Common myeloid progenitor, CD34-positive (primary cell): ENCODE measurements at regions not wholly inside any gene's neighbourhood (a gene's known extent, or its start where the extent isn't known, plus 50 kb on each side); places are given as distances from the start of the nearest gene placed in this dataset.

Experiments
- CTCF ChIA-PET: fragments of 350-600 bp; sonication (Branson Sonifier 250); formaldehyde crosslinking; loops from one replicate; lab custom pipeline; 2021; ENCODE audit warnings: antibody characterized with exemption; lab: Charles Lee
- POLR2A ChIA-PET: fragments of 350-600 bp; sonication (Branson Sonifier 250); formaldehyde crosslinking; loops from one replicate; lab custom pipeline; 2021; ENCODE audit warnings: antibody characterized with exemption; lab: Charles Lee
- DNase-seq, 3 donors: peaks; one replicate each; pipeline versions ENCODE4 v3.0.0 to v3.0.0-alpha.2; 2013
- H3K27ac ChIP-seq, 2 experiments: 1 replicate in 1 of 2; 2 replicates in 1 of 2; pipeline ENCODE4 v1.7.0; 2013; ENCODE audit warnings: inconsistent platforms in 2 of 2, low read length in 2 of 2, mild to moderate bottlenecking in 2 of 2, low read depth in 1 of 2, moderate library complexity in 1 of 2; ENCODE audit not compliant: severe bottlenecking in 2 of 2, insufficient read depth in 1 of 2, poor library complexity in 1 of 2
- H3K27me3 ChIP-seq, 5 experiments: replicated peaks in 2 of 5; 1 replicate in 3 of 5; 2 replicates in 2 of 5; pipeline versions ENCODE4 v1.6.1 to v1.7.0; 2013; ENCODE audit warnings: low read length in 4 of 5, mild to moderate bottlenecking in 2 of 5, moderate library complexity in 2 of 5, inconsistent platforms in 1 of 5; ENCODE audit not compliant: insufficient read depth in 5 of 5, control insufficient read depth in 4 of 5
- H3K36me3 ChIP-seq, 4 experiments: 1 replicate in 2 of 4; 2 replicates in 2 of 4; pipeline versions ENCODE4 v1.6.1 to v1.7.0; 2013; ENCODE audit warnings: low read length in 3 of 4, control low read depth in 1 of 4, mild to moderate bottlenecking in 1 of 4; ENCODE audit not compliant: control insufficient read depth in 4 of 4, insufficient read depth in 4 of 4
- H3K4me1 ChIP-seq, 4 experiments: 1 replicate in 3 of 4; 2 replicates in 1 of 4; pipeline versions ENCODE4 v1.6.1 to v1.7.1; 2013; ENCODE audit warnings: low read length in 3 of 4, mild to moderate bottlenecking in 3 of 4, control low read depth in 1 of 4, inconsistent platforms in 1 of 4, moderate library complexity in 1 of 4; ENCODE audit not compliant: control insufficient read depth in 4 of 4, insufficient read depth in 4 of 4; ENCODE audit errors: control extremely low read depth in 1 of 4
- H3K4me3 ChIP-seq, 7 experiments: 1 replicate in 4 of 7; 2 replicates in 3 of 7; pipeline versions ENCODE4 v1.5.1 to v1.7.0; 2013; ENCODE audit warnings: mild to moderate bottlenecking in 7 of 7, low read length in 6 of 7, moderate library complexity in 6 of 7, inconsistent platforms in 2 of 7, low read depth in 2 of 7, control low read depth in 1 of 7; ENCODE audit not compliant: insufficient read depth in 4 of 7, control insufficient read depth in 1 of 7; ENCODE audit errors: extremely low read depth in 1 of 7
- H3K9me3 ChIP-seq, 5 experiments: 1 replicate in 4 of 5; 2 replicates in 1 of 5; pipeline versions ENCODE4 v1.6.1 to v1.7.1; 2013; ENCODE audit warnings: low read length in 4 of 5, mild to moderate bottlenecking in 2 of 5, inconsistent platforms in 1 of 5, low read depth in 1 of 5, moderate library complexity in 1 of 5; ENCODE audit not compliant: control insufficient read depth in 4 of 5, insufficient read depth in 2 of 5; ENCODE audit errors: control extremely low read depth in 1 of 5
- WGBS: methylation state at CpG from one replicate; pipeline ENCODE4 v1.1.5; 2013; ENCODE audit not compliant: insufficient coverage; 5-methylcytosine and 5-hydroxymethylcytosine counted together

DNA sequence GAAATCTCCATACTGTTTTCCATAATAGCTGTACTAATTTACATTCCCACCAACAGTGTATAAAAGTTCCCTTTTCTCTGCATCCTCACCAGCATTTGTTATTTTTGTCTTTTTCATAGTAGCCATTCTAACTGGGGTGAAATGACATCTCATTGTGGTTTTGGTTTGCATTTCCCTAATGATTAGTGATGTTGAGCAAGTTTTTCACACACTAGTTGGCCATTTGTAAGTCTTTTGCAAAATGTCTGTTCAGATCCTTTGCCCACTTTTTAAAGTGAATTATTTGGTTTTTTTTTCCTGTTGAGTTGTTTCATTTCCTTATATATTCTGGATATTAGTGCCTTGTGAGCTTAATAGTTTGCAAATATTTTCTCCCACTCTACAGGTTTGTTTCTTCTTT, 101.0 kb upstream of the NFE2L3 start:
- ChIA-PET POLR2A (no interaction called here), CTCF (no interaction called here)
- H3K36me3 ChIP-seq = no peaks in the 10 kb centered on the region

GRCh38 chr7:26052706-26053105, 99.3 kb upstream of the NFE2L3 start:
- Histone ChIP-seq H3K9me3 (peaks cover 0 to 12% (median 3%) of the 10 kb centered on the region in 5 experiments), H3K27ac (no peak overlapping the region), H3K4me3 (no peak overlapping the region), H3K36me3 (no peaks in the 10 kb centered on the region), H3K4me1 (no peaks in the 10 kb centered on the region), H3K27me3 (no peaks in the 10 kb centered on the region)
- POLR2A ChIA-PET = no interaction called here
- CTCF ChIA-PET = no interaction called here
- DNase-seq = no peak

More for the DNA sequence above, 101.0 kb upstream of the NFE2L3 start:
- Histone ChIP-seq H3K9me3 (peaks cover 0 to 12% (median 3%) of the 10 kb centered on the region in 5 experiments), H3K4me3 (no peak overlapping the region), H3K4me1 (no peaks in the 10 kb centered on the region), H3K27me3 (peaks cover 0 to 3% (median 0%) of the 10 kb centered on the region in 5 experiments), H3K27ac (no peak overlapping the region)
- peak in 2 of 3 donors; percentile 37 to 44 for DNase-seq

GRCh38 chr7:26054386-26054785, 97.6 kb upstream of the NFE2L3 start:
- 100% methylated on average over 1 of the region's 3 CpGs for WGBS
- no peaks in the 10 kb centered on the region for H3K4me1 ChIP-seq
- H3K27ac ChIP-seq = no peak overlapping the region
- no peak for DNase-seq
- H3K4me3 ChIP-seq = no peak overlapping the region
- H3K36me3 ChIP-seq = no peaks in the 10 kb centered on the region
- H3K27me3 ChIP-seq = peaks cover 0 to 4% (median 0%) of the 10 kb centered on the region in 5 experiments
- H3K9me3 ChIP-seq = peaks cover 0 to 12% (median 3%) of the 10 kb centered on the region in 5 experiments
- CTCF ChIA-PET = interaction anchor here (2.9 kb wide), 1 partner anchor 162 kb away, joined by 8 read pairs; no protein-coding TSS in a partner anchor
- POLR2A ChIA-PET = no interaction called here

DNA sequence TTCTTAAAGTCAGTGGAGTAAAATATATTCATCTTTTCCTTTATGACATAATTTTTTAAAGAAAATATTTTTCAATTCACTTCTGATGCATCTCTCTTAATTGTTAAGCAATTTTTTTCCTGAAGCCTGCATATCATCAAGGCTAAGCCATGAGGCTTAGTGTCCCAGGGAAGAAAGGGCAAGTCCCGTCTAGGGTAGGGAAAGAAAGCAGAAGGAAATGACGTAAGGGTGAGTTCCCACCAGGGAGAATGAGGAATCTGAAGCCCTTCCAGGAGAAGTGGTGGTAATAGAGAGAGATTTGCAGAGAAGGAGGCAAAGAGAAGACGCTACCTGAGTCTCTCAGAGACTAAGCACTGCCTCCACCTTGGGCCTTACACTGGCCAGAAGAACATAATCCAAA, 96.8 kb upstream of the NFE2L3 start:
- no peak for DNase-seq
- Histone ChIP-seq H3K4me1 (no peaks in the 10 kb centered on the region), H3K4me3 (no peak overlapping the region), H3K36me3 (no peaks in the 10 kb centered on the region), H3K9me3 (peaks cover 0 to 12% (median 3%) of the 10 kb centered on the region in 5 experiments), H3K27ac (no peak overlapping the region), H3K27me3 (peaks cover 0 to 4% (median 0%) of the 10 kb centered on the region in 5 experiments)
- 80% methylated on average over 3 of the region's 3 CpGs for WGBS
- ChIA-PET CTCF (interaction anchor here (0.7 to 2.9 kb wide), 3 partner anchors 9 to 163 kb away, joined by 3 to 8 read pairs (median 3); no protein-coding TSS in a partner anchor), POLR2A (no interaction called here)

DNA sequence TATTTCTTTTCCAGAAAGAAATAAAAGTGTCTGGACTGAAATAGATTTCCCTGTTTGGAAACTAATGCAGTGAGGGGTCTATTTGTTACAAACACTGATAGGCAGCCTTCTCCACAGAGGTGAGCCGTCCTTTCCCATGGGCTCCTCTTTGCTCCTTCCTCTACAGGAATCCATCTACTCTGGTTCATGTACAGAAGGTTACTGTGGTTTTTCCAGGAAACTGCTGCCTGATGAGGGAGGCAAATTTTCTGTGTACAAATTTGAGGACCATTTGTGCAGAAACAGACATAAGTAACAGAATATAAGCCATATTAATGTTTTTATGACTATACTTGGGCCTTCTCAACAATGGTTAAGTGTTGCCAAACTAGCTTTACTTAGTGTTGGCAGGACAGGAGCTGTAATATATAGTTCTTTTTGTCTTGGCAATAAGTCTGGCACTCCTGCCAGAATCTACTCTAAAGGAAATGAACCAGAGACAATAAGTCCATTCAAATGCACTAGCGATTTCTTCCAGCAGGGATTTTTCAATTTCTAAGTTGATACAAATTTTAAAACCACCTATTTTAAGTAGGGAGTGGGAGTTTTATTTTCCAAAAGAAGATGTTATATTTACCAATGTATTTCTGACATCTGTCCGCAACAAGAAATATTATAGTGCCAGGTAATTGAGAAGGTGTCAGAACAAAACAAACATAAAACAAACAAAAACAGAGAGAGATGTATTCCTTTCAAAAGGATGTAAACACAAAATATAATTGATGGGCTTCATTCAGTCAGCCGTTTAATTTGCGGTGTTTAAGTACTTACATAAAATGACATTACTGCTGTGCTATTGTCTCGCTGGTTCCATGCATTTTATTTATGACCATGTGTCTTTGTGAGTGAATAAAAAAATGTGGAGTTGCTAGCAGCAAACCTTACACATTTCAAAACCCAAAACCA, 91.0 kb upstream of the NFE2L3 start:
- Histone ChIP-seq H3K36me3 (no peaks in the 10 kb centered on the region), H3K4me1 (peaks cover 0 to 10% (median 1%) of the 10 kb centered on the region in 4 experiments), H3K4me3 (no peak overlapping the region), H3K27ac (no peak overlapping the region), H3K9me3 (no peaks in the 10 kb centered on the region), H3K27me3 (peaks cover 0 to 9% (median 0%) of the 10 kb centered on the region in 5 experiments)
- POLR2A ChIA-PET = no interaction called here
- DNase-seq = no peak
- WGBS = 0% methylated on average over 1 of the region's 6 CpGs
- CTCF ChIA-PET = interaction anchor here (1.0 to 2.3 kb wide), 4 partner anchors 9 to 168 kb away, joined by 3 to 10 read pairs (median 4); no protein-coding TSS in a partner anchor

DNA sequence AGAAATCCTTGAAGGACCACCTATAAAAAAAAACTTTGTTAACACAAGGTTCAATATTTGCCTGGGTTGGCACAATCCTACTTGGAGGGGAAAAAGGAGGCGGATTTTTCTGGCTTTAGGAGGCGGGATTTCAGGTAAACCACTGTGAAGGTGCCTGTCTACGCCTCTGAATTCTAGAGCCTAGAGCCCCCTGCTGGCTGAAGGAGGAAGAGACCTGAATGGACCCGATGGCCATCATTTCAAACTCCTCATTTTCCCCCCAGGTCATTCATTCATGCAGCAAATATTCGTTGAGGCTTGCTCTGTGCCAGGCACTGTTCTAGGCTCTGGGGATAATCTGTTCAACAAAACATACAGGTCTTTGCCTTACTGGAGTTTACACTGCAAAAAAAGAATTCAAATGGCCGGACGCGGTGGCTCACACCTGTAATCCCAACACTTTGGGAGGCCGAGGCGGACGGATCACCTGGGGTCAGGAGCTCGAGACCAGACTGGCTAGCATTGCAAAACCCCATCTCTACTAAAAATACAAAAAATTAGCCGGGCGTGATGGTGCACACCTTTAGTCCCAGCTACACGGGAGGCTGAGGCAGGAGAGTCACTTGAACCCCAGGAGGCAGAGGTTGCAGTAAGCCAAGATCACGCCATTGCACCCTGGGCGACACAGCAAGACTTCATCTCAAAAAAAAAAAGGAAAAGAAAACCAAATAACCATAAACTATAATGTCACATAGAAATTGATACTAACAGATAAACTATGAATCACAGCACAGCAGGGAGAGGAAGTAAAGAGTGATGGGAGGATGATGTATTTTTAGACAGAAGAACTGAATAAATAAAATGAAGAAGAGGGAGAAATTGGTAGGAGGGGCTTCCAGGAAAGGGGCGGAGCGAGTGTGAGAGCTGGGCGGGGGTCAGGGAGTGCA, 90.1 kb upstream of the NFE2L3 start:
- POLR2A ChIA-PET = no interaction called here
- WGBS = 61% methylated on average over 15 of the region's 20 CpGs

More for the DNA sequence above, 90.1 kb upstream of the NFE2L3 start:
- H3K9me3 ChIP-seq = no peaks in the 10 kb centered on the region
- H3K4me1 ChIP-seq = peaks cover 0 to 10% (median 1%) of the 10 kb centered on the region in 4 experiments
- CTCF ChIA-PET = interaction anchor here (1.0 to 1.7 kb wide), 6 partner anchors 10 to 171 kb away, joined by 3 to 10 read pairs (median 4); no protein-coding TSS in a partner anchor
- peaks cover 0 to 10% (median 0%) of the 10 kb centered on the region in 5 experiments for H3K27me3 ChIP-seq
- no peak overlapping the region for H3K4me3 ChIP-seq
- no peak overlapping the region for H3K27ac ChIP-seq
- DNase-seq = peak; percentile 57 to 72 (median 70)
- H3K36me3 ChIP-seq = no peaks in the 10 kb centered on the region
